LNCaP clone FGC (cell line): ENCODE measurements at regions not wholly inside any gene's neighbourhood (a gene's known extent, or its start where the extent isn't known, plus 50 kb on each side); places are given as distances from the start of the nearest gene placed in this dataset.

Experiments used
- DNase-seq: peaks from one replicate; pipeline ENCODE4 v3.0.0-alpha.2; 2011; ENCODE audit warnings: low read depth
- H3K4me3 ChIP-seq: 2 replicates; pipeline ENCODE4 v1.5.1; 2011; ENCODE audit warnings: mild to moderate bottlenecking, low read depth, low read length, control low read depth
- CTCF ChIP-seq: IDR thresholded peaks from 2 replicates; pipeline ENCODE4 v1.5.1; 2012; ENCODE audit warnings: mild to moderate bottlenecking; ENCODE audit not compliant: control insufficient read depth, insufficient read depth; ENCODE audit errors: extremely low read depth

GRCh38 chr7:15123901-15124300, 221.3 kb upstream of the DGKB start:
- DNase-seq = no peak
- no peak overlapping the region for H3K4me3 ChIP-seq
- no peak for TF ChIP-seq CTCF

- no peak overlapping the region for H3K4me3 ChIP-seq
- DNase-seq = no peak
- TF ChIP-seq CTCF = no peak
These were observed 211.2 kb upstream of the DGKB start for GRCh38 chr7:15113752-15114151.

- TF ChIP-seq CTCF = no peak
- H3K4me3 ChIP-seq = no peak overlapping the region
- no peak for DNase-seq
These were observed 203.2 kb upstream of the DGKB start for GRCh38 chr7:15105711-15106110.

- no peak for DNase-seq
- no peak overlapping the region for H3K4me3 ChIP-seq
- TF ChIP-seq CTCF = no peak
These were observed 202.0 kb upstream of the DGKB start for GRCh38 chr7:15104411-15105092.

GRCh38 chr7:15099074-15099473, 196.5 kb upstream of the DGKB start:
- no peak for TF ChIP-seq CTCF
- DNase-seq = no peak
- H3K4me3 ChIP-seq = no peak overlapping the region

- TF ChIP-seq CTCF = no peak
- DNase-seq = no peak
- no peak overlapping the region for H3K4me3 ChIP-seq
These were observed 194.3 kb upstream of the DGKB start for GRCh38 chr7:15096853-15097252.

- DNase-seq = no peak
- no peak overlapping the region for H3K4me3 ChIP-seq
- no peak for TF ChIP-seq CTCF
These were observed 192.4 kb upstream of the DGKB start for GRCh38 chr7:15094989-15095388.
